GM19452 (cell line): ENCODE measurements at regions not wholly inside any gene's neighbourhood (a gene's known extent, or its start where the extent isn't known, plus 50 kb on each side); places are given as distances from the start of the nearest gene placed in this dataset.

Experiments
- ATAC-seq: cut with Tn5 transposase; IDR thresholded peaks from one replicate; pipeline ENCODE4 v1.9.1; 2021; ENCODE audit not compliant: unreplicated experiment

DNA sequence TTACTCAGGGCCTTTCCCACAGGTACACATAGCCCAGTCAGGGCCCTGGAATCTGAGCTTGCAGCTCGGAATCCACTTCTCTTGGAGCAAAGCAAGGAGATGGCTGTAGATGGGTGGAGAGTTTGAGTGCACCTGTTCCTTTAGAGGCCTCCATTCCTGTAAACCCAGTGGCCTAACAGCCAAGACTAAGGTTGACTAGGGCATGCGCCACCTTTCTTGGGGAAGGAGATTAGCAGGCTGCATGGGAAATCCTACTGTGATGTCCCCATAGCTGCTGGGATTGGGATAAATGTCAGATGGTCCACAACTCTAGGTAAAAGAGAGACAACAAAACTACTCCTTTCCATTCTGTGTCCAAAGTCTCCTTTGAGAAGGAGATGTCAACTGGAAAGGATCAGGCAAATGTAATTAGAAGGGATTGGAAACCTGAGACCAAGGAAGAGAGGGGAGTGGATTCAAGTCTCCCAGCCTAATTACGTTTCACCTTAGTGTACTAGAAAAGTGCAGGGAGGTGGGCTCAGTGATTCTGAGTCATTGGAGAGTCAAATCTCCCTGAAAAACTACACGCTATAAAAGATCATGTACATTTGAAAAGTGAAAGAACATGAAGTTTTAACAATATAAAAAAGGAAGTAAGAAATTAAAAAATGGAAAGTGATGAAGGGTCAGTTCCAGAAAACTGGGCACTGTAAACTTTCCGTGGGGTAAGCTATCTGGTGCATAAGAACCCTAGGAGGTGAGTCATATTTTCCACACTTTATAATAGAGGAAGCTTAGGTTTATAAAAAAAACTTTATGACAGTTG lies 104.2 kb downstream of the SEC61B start:
- no peak for ATAC-seq

DNA sequence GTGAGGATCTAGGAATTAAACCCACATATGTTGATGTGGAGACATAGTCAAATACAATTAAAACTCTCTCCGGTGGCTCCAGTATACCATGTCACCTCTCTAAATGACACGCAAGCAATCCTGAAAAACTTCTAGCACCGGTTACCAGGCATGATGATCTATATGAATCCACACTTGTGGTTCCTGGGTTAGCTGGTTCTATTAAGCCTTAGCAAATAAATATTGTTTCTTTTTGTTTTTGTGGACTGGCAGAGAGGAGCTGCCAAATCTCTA lies 104.8 kb downstream of the SEC61B start:
- ATAC-seq, result no peak

DNA sequence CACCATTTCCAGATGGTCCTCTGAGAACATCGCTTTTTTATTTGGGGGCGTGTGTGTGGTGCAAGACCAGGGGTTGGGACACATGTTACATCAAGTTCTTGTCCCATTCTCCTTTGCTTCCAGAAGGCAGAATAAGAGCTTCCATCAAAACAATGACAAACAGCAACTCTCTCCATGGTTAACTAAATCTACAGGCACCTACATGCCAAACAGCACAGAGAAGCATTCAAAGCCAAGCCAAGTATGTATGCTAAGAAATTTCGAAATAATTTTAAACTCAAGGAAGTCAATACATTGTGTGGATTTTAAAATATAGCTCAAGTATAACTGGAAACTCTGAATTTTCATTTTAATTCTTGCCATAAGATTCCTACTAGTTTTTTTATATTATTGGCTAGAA lies 105.6 kb downstream of the SEC61B start:
- no peak for ATAC-seq

DNA sequence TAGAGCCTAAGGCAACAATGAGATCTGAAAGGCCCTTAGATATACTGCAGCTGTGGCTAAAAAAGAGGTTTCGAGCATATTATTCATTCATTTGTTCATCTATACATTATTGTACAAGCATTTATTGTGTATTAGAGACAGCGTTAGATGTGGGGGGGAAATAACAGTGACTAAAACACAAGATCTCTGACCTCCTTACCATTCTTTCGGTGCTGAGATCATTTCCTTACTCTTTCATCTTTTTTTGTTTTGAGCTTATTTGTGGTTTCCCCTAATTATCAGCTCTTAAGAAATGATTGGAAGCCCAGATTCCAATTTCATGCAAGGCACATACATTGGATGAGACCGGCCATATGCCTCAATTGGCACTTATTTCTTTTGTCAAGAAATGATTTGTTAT lies 113.2 kb downstream of the SEC61B start:
- ATAC-seq, result no peak

DNA sequence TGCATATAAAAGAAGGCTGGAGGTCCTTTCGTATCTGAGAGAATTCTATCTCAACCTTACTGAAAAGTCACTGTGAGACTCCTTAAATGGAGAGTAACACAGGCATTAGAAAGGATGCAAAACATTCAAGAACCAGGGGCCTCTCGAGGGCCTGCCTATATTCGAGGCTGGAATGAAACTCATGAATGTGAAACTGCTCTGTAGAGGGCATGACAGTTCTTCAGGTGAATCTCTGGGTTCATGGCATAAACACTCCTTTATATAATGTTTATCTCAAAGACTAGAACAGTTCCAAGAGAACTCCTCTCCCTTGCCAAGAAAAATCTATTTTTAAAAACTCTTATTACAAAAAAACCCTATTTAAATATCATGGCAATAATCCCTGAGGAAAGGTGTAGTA lies 113.9 kb downstream of the SEC61B start:
- ATAC-seq, result no peak

DNA sequence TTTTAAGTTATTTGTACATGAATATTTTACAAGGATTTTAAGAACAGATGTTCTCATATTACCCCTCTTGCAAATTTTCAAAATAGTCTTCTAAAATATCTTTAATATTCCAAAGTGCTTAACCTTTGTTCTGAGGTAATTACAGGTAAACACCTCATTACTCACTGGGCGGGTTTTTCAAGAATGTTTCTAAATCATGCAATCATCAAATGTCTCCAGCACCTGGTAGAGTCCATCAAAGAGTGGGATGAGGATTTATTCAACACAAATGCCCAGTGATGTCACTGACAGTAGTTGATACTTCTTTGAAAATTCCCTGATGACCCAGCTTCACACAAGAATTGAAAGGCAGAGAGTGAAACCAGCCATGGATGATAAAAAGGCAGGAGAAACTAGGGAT lies 114.4 kb downstream of the SEC61B start:
- no peak for ATAC-seq

DNA sequence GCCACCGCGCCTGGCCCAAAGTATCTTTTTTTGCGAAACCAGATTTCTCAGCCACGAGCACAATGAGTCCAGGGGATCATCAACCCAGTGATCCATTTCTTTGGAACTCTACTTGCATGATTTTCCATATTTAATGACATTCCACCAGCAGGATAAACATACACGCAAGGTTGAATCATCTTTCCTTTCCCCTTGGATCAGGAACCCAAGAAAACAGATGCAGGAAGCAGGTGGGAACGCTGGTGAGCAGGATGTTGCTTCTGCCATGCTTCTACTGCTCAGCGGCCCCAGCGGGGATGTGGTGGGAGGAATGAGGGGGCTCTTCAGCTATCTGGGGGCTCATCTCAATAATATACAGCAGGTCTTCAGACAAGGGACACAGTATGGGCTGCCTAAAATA lies 118.2 kb downstream of the SEC61B start:
- ATAC-seq, result no peak

DNA sequence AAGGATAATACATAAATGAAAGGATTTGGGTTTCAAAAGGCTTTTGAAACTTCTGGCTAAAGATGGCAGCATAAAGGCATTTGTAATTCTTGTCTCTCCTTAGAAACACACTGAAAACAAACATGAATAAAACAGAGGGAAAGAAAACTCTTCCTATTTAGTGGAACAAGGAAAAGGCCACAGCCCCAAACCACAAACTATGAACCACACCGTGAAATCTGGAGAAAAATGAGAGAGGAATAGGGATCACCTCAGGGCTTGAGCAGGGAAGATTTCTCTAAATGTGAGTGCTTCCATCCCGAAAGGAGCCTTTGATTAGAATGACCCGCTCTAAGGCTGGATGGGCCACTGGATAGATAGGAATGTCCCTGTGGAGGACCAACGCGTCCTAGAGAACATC lies 119.6 kb downstream of the SEC61B start:
- ATAC-seq, result no peak

DNA sequence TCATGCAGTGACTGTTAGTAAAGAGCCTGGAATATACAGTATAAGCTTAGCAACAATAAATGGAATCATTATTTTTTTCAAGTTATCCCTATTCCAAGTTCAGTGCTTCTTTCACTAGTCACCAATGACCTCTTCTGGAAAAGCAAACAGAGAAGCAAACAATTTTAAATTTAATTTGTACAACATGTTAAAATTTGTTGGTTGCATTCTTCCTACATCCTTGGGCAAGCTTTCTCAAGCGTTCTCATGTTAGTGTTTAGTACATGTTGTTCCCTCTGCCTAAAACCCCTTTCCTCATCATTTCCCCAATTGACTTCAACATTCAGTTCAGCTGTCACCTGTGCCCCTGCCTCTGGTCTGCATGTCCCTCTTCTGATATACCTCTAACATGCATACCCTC lies 123.4 kb downstream of the SEC61B start:
- no peak for ATAC-seq

DNA sequence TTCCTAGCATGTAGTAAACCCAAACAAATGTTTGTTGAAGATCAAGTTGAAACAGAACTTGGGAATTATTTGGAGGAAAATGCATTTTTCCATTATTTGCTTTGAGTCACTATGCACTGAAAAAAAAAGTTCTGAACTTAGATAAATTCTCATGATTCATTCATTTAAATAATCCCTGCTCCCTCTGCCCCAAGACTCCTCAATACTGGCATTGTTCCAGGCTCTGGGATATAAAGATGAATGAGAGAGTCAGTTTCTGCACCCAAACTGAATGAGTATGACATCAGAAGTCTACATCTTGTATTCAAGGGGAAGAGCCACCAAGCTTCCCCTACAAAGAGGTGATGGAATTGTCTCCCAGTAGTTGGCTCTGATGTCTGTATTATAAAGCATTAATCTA lies 123.9 kb downstream of the SEC61B start:
- ATAC-seq, result no peak

DNA sequence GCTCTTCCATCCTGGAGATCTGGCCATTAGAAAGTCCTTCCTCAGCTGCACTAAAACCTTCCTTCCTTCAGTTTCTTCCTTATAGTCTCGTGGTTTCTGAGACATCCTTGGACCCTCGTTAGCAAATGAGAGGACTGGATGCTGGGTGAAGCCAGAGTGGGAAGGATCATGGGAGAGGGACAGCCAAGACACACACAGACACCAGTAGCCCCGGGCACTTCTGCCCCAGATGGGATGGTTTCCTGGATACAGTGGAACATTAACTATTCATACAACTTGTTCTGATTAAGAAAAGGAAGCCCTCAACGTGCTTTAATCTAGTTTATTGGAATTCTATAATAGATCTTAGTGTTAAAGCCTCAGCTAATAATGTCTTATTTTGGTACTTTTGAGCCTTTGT lies 125.5 kb downstream of the SEC61B start:
- ATAC-seq, result no peak

DNA sequence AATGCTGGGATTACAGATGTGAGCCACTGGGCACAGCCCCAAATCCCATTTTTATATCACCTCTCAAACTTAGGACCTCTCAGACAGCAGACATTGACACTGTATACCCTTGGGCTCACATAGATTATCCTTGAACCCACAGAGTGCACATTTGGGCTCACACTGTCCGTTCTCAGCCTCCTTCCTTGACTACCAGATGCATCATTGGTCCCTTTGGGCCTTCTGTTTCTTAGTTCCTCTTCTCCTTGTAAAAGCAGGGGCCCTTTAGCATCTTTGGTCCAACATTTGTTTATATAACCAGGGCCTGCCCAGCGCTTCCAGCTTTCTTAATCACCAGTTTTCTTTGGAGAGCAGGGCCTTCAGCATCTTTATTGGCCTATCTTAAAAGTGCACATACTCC lies 126.2 kb downstream of the SEC61B start:
- ATAC-seq, result no peak

DNA sequence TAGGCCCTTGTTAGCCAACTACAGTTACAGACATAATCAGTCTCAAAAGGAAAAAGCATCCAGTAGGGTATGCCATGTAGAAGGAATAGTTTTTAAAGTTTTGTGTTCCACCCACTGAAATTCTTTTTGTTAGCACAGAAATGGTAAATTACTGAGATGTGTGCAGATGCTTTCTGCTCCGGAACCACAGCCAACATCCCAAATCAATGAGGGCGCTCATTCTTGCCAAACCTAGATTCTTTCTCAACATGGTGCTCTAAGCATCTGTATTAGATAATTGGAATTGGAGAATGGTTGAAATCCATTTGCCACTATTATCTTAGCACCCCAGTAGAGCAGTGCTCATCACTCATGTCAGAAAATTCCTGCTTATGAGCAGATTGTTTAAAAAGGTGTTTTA lies 127.8 kb downstream of the SEC61B start:
- no peak for ATAC-seq

DNA sequence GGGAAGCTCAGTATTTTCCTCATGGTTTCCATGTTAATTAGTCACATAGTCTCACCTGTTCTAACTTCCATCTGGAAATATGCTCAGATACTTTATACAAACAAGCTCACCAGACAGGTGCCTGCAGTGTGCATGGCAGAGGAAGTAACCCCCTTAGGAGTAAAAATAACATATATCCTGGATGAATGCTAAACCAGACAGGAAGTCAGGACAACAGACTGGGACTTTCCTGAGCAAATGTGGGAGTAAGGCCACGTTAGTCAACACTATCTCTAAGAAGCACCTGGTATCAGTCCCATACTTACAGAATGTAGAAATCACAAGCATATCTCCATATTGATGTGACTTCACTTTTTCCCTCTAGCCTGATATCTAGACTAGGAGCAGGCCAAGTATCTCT lies 128.4 kb downstream of the SEC61B start:
- ATAC-seq, result no peak

DNA sequence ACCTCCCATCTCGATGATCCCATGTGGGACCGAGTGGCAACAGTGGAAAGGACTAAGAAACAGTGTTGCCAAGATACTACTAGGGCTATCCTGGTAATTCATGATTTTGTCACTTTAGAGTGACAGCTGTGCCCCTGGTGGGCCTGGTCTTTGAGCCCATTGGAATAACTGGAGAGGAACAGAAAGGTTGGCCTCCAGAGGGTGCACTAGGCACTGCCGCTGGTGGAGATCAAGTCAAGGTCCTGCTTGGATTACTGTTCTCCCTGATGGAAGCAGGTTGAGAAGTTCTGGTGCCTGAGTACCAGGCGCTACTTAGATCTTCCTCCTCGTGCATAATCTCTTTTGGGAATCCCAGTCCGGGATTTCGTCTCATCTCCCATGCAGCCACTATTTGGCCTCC lies 129.6 kb downstream of the SEC61B start:
- no peak for ATAC-seq

DNA sequence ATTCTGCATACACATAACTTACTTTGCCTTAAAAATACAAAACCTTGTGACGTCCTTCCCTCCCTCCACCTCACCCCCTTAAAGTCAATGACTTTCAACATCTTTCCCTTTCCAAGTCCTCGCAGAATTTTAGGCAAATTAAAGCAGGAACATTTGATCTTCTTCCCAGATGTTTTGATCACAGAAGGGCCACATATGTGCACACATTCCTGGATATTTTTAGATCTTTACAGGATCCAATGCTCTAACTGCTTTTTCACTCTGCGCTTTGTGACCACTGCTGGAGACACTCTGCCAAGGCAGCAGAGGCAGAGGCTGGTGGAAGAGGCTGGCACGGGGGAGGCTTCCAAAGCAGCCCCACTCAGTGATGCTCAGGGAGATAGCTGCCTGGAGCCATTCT lies 130.7 kb downstream of the SEC61B start:
- no peak for ATAC-seq

DNA sequence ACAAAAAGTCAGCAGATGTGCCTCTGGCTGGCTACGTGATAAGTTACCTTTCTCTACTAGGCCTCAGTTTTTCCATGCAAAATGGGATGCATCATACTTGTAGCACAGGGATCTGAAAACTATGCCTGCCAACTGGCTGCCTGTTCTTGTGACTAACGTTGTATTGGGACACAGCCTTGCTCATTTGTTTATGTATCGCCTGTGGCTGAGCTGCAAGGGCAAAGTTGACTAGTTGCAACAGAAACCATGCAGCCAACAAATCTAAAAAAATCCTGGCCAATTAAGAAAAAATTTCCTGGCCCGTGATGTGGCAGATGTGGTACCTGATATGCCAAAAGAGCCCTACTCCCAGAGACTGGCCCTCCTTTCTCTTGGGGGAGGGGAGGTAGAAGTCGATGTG lies 131.3 kb downstream of the SEC61B start:
- ATAC-seq, result no peak

DNA sequence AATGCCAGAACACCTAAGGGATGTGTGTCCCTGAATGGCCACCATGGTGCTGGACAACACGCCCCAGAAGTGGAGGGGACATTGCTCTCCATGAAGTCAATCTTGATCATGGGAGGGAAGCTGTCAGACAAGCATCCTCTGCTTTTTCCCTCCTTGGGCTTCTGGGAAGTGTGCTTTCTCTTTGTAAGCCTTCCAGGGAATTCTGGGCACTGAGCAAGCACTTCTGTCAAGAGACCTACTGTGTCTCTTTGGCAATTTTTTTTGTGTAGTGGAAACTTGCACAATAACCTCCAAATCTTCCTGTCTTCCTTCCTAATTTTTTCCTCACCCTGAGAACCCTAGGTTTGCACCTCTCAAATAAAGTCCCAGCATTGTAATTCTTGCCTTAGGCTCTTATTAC lies 132.0 kb downstream of the SEC61B start:
- no peak for ATAC-seq

DNA sequence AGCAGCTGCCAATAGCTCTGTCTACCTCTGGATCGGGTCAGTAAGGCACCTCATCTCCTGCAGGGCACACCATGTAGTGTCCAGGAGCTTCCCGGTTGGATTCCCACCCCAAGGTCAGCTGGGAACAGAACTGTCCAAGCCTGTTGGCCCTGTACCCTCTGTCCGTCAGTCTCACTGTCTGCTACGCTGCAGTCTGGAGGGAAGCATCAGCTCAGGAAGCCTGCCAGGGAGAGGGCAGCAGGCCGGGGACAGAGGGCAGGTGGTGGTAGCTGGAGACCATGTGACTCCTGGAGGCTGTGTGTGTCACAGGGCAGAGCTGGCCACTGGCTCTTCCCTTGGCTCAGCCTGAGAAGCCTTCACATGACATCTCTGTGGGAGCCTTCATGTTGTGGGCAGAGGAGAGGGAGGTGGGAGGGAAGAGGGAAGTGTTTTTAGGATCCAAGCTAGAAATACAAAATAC lies 134.5 kb downstream of the SEC61B start:
- no peak for ATAC-seq

DNA sequence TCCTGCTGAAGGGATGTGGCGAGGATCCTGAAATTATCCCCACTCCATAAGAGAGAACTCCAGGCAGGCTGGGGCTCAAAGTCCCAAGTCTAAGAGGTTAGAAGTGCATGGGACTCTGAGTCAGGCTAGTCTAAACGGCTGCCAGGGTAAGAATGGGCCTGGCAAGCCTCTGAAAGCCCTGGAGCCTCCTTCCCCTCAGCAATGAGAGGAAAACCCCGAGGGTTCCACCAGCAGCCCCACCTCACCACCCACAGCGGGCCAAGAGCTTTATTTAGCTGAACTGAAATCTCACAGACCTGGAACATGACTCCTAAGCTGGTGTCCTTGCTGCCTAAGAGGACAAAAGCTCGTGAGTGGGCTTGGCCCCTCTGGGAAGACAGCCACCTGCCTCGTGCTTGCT lies 135.5 kb downstream of the SEC61B start:
- no peak for ATAC-seq

DNA sequence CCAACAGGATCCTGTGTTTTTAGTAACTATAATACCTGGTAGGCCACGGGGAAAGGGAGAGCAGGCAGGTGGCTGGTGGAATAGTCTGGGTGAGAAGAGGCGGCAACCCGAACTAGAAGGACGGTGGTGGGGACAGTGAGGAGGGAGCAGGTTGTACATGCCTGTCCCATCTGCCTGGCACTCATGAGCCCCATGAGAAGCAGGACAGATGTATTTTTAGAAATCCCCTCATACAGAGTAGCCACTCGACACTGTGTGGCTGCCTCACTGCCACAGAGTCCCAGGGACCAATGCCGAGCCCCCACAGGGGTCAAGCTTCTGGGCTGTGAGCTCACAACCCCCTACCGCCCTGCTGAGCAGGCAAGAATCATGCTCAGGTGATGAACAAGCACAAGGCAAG lies 136.6 kb downstream of the SEC61B start:
- ATAC-seq, result no peak

DNA sequence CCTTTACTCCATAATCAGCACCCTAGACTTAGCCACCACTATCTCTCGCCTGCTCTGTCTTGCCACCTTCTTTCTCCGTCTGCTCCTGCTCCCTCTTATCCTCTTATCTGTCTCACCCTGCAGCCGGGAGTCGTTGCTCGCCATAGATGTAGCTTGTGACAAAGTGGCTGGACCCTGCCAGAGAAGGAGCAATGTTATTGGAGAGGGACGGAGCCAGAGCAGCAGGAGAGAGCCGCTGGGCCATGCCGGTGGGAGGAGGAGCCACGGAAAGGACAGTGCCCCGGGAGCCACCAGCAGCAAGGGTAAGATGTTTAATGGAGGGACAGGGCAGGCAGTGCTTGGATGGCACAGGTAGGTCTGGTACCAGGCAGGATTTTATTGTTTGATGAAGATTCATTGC lies 137.3 kb downstream of the SEC61B start:
- ATAC-seq, result no peak

DNA sequence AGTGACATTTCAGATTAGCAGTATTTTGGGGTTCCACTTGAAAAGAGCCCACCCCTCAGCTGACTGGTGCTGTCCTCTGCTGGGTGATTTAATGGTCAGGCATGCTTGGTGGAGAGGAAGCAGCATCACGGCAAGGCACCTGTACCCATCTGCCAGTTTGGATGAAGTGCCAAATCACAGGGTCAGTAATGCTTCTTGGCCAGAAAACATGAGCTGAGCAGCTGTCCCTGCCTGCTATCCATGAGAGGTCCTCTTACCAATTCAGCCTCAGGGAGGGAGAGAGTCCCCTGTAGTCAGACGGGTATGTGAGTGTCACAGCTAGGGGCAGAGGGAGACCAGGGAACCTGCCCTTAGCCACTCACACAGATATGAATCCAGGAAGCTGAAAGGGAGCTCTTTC lies 137.9 kb downstream of the SEC61B start:
- ATAC-seq, result no peak

DNA sequence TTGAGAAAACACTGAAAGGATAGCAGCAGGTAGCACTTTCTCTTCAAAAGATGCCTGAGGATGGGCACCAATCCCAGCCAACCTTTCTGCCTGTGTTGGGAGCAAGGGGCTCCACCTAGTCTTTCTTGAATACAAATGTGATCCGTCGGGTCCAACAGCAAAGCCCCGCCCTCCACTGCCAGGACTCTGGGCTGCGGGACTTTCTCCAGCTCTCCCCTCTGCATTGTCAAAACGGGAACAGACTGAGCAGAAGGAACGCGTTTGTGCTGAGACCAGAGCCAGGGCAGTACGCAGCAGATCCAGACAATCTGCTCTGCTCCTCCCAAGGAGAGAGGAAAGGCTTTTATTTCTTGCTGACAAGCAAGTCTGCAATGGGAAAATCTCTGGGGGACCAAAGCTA lies 139.7 kb downstream of the SEC61B start:
- no peak for ATAC-seq
